ENCODE measurements at regions not wholly inside any gene's neighbourhood (a gene's known extent, or its start where the extent isn't known, plus 50 kb on each side); places are given as distances from the start of the nearest gene placed in this dataset.

DNA sequence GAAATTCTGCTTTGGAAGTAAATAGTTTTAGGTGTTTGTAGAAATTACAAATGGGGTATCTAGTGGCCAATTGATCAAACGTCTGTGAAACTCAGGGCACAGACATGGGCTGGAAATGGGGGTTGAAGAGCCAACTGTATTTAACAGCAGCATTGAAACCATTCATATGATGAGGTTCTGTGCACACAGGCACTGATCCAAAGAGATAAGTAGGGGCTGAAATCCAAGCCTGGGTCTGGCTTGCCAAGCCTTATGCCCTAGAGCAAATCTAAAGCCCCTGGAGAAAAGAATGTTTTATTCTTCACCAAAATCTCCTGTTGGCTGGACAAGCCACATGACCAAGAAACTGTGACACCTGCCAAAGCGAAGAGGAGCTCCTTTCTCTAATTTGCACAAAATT lies 67.6 kb upstream of the ST6GALNAC5 start:
- no peaks in the 10 kb centered on the region for H4K20me1 ChIP-seq (ENCODE audit: insufficient read depth, low read length)
- BruUV-seq (replicated peaks): no TSS peak
- TF ChIP-seq NFE2L2 (IDR thresholded peaks at IDR 0.05; ENCODE audit: low read depth, low read length) (no peak), MXI1 (IDR thresholded peaks at IDR 0.05; ENCODE audit: borderline replicate concordance, low read depth, low read length) (no peak), BHLHE40 (IDR thresholded peaks at IDR 0.05; ENCODE audit: low read depth, low read length) (no peak), RFX5 (IDR thresholded peaks at IDR 0.05; ENCODE audit: low read depth, low read length) (no peak)
- no peak overlapping the region for H4K8ac ChIP-seq (ENCODE audit: low read depth in 2 of 2, low read length in 2 of 2)
- no peak overlapping the region for H3K27ac ChIP-seq (ENCODE audit: insufficient read depth, low read length)
- H2BK20ac ChIP-seq (ENCODE audit: low read depth, low read length): no peak overlapping the region
- no peaks in the 10 kb centered on the region for H3K36me3 ChIP-seq (ENCODE audit: control insufficient read depth, insufficient read depth, low read length)
- H2AK5ac ChIP-seq (ENCODE audit: low read depth, low read length): no peak overlapping the region
- no peak overlapping the region for H3K4me2 ChIP-seq (ENCODE audit: low read depth, low read length)
- no peaks in the 10 kb centered on the region for H3K79me1 ChIP-seq (ENCODE audit: low read depth in 1 of 2, low read length in 2 of 2)
- WGBS, 2 experiments (ENCODE audit: extremely low coverage in 2 of 2, insufficient read length in 1 of 2): no CpG with 5 or more reads among the region's 2 CpGs
- in situ Hi-C loops (cut with MboI; ENCODE audit: low sequenced_read_pairs): no loop called here
- DNase-seq (no peak), ATAC-seq (ENCODE audit: low read depth) (no peak)
- no peak overlapping the region for H2BK5ac ChIP-seq (ENCODE audit: low read depth, low read length, poor library complexity, severe bottlenecking)
- H2BK15ac ChIP-seq (ENCODE audit: low read depth, low read length): no peak overlapping the region
- H3K56ac ChIP-seq (ENCODE audit: extremely low read depth, insufficient read depth, low read length): no peak overlapping the region
- no peaks in the 10 kb centered on the region for H3K9me3 ChIP-seq (ENCODE audit: control insufficient read depth, insufficient read depth, low read length)
- ChIA-PET POLR2A (ENCODE audit: unreplicated experiment) (no interaction called here), CTCF (no interaction called here)
- H3K9me1 ChIP-seq (ENCODE audit: insufficient read depth, low read length): no peaks in the 10 kb centered on the region
- H4K91ac ChIP-seq (ENCODE audit: insufficient read depth, low read depth, low read length): no peak overlapping the region
- no peak overlapping the region for H2BK120ac ChIP-seq (ENCODE audit: low read depth, low read length)
- dilution Hi-C loops (cut with HindIII; ENCODE audit: low sequenced_read_pairs, unreplicated experiment): no loop called here
- H2AK9ac ChIP-seq (replicated peaks; ENCODE audit: low read depth, low read length, poor library complexity): no peak overlapping the region
- H3K4me3 ChIP-seq (ENCODE audit: insufficient read depth, low read depth, low read length): no peak overlapping the region
- no peak overlapping the region for H3K23ac ChIP-seq (ENCODE audit: low read depth, low read length)
- no peak overlapping the region for H4K5ac ChIP-seq (ENCODE audit: low read depth, low read length)
- no peak overlapping the region for H3K18ac ChIP-seq (ENCODE audit: low read depth, low read length)
- H3K14ac ChIP-seq (replicated peaks; ENCODE audit: low read depth, low read length): no peak overlapping the region
- H2AFZ ChIP-seq (replicated peaks; ENCODE audit: low read length, poor library complexity): no peak overlapping the region
- no peak overlapping the region for H3K4ac ChIP-seq (ENCODE audit: low read depth, low read length)
- no peak overlapping the region for H3K9ac ChIP-seq (ENCODE audit: low read depth, low read length)
- no peaks in the 10 kb centered on the region for H3K27me3 ChIP-seq (ENCODE audit: control insufficient read depth, insufficient read depth, low read length)
- H3K4me1 ChIP-seq (ENCODE audit: control insufficient read depth, insufficient read depth, low read length): no peaks in the 10 kb centered on the region
- intact Hi-C loops (cut with micrococcal nuclease): no loop called here

All from IMR-90 (cell line).